Ascending aorta (tissue), 2 donors: ENCODE measurements at regions not wholly inside any gene's neighbourhood (a gene's known extent, or its start where the extent isn't known, plus 50 kb on each side); places are given as distances from the start of the nearest gene placed in this dataset.

Source experiments
- DNase-seq, 2 donors: peaks; one replicate each; pipeline ENCODE4 v3.0.0-alpha.2; 2019; ENCODE audit warnings: low spot score in 2 of 2
- H3K27ac ChIP-seq, 2 donors: fragments of 200-600 bp; sonication (generic); one replicate each; pipeline ENCODE4 v1.5.1; 2016 to 2017; ENCODE audit warnings: mild to moderate bottlenecking in 1 of 2
- H3K27me3 ChIP-seq: fragments of 200-600 bp; sonication (generic); one replicate; pipeline ENCODE4 v1.5.1; 2017
- H3K36me3 ChIP-seq, 2 donors: fragments of 200-600 bp; sonication (generic); one replicate each; pipeline ENCODE4 v1.5.1; 2016
- H3K4me1 ChIP-seq, 2 donors: fragments of 200-600 bp; sonication (generic); one replicate each; pipeline ENCODE4 v1.5.1; 2016 to 2017; ENCODE audit warnings: mild to moderate bottlenecking in 1 of 2
- H3K4me3 ChIP-seq, 2 donors: fragments of 200-600 bp; sonication (generic); one replicate each; pipeline ENCODE4 v1.5.1; 2016 to 2017; ENCODE audit warnings: mild to moderate bottlenecking in 1 of 2
- H3K9me3 ChIP-seq, 2 donors: fragments of 200-600 bp; sonication (generic); one replicate each; pipeline ENCODE4 v1.5.1; 2016
- CTCF ChIP-seq, 3 experiments: fragments of 200-600 bp in 2 of 3; fragments of 450-650 bp in 1 of 3; sonication (generic) in 2 of 3; IDR thresholded peaks; one replicate each; pipeline ENCODE4 v1.5.1; 2016 to 2019; ENCODE audit warnings: antibody characterized with exemption in 3 of 3, mild to moderate bottlenecking in 1 of 3, moderate library complexity in 1 of 3
- intact Hi-C: fragments of 100-400 bp; cut with DNase I; formaldehyde crosslinking; loops from one replicate; pipeline ENCODE4 v1.15.1; 2023

GRCh38 chr9:129453734-129454133 lies 167.2 kb downstream of the C9orf50 start:
- no peak for TF ChIP-seq CTCF (IDR thresholded peaks at IDR 0.05)
- intact Hi-C loops, result no loop called here
- Histone ChIP-seq H3K4me1 (peaks cover 4 to 15% of the 10 kb centered on the region in 2 donors), H3K36me3 (no peaks in the 10 kb centered on the region), H3K27ac (no peak overlapping the region), H3K9me3 (no peaks in the 10 kb centered on the region), H3K27me3 (no peaks in the 10 kb centered on the region), H3K4me3 (no peak overlapping the region)
- DNase-seq, result no peak

- no peaks in the 10 kb centered on the region for H3K36me3 ChIP-seq
- no peaks in the 10 kb centered on the region for H3K27me3 ChIP-seq
- intact Hi-C loops, result no loop called here
- peaks cover 0 to 9% of the 10 kb centered on the region in 2 donors for H3K4me1 ChIP-seq
- TF ChIP-seq CTCF (IDR thresholded peaks at IDR 0.05), result no peak
- H3K9me3 ChIP-seq, result no peaks in the 10 kb centered on the region
- peak overlapping the region; percentile 74 to 75 for H3K27ac ChIP-seq
- no peak for DNase-seq
- H3K4me3 ChIP-seq, result no peak overlapping the region
Observed at GRCh38 chr9:129451669-129452068, 169.2 kb downstream of the C9orf50 start.

GRCh38 chr9:129451089-129451656 lies 169.7 kb downstream of the C9orf50 start:
- no peak for DNase-seq
- Histone ChIP-seq H3K27me3 (no peaks in the 10 kb centered on the region), H3K4me3 (no peak overlapping the region), H3K36me3 (no peaks in the 10 kb centered on the region), H3K9me3 (no peaks in the 10 kb centered on the region), H3K4me1 (peaks cover 0 to 9% of the 10 kb centered on the region in 2 donors), H3K27ac (peak overlapping the region; percentile 74 to 75)
- intact Hi-C loops, result no loop called here
- no peak for TF ChIP-seq CTCF (IDR thresholded peaks at IDR 0.05)

DNA sequence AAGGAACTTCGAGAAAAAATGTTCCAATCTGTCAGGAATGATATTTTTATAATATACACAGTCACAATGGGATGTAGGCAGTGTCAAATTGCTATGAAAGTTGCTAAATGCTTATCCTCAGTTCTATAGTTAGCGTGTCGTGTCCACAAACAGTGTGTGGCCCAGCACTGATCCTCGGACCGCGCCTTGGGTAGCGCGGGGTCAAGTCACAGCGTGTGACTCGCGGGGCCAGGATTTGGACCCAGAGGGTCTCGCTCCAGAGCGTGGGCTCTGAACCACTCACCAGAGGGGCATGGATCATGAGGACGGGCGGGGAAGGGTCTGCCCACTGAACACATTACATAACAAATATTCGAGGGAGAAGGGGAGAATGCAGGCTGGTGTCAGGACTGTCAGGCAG lies 171.8 kb downstream of the C9orf50 start:
- no peak overlapping the region for H3K4me3 ChIP-seq
- TF ChIP-seq CTCF (IDR thresholded peaks at IDR 0.05), result no peak
- intact Hi-C loops, result no loop called here
- no peaks in the 10 kb centered on the region for H3K36me3 ChIP-seq
- H3K27me3 ChIP-seq, result no peaks in the 10 kb centered on the region
- no peak for DNase-seq
- no peak overlapping the region for H3K27ac ChIP-seq
- H3K9me3 ChIP-seq, result no peaks in the 10 kb centered on the region
- peaks cover 0 to 11% of the 10 kb centered on the region in 2 donors for H3K4me1 ChIP-seq

- H3K27ac ChIP-seq, result no peak overlapping the region
- no peak for TF ChIP-seq CTCF (IDR thresholded peaks at IDR 0.05)
- intact Hi-C loops, result no loop called here
- H3K27me3 ChIP-seq, result no peaks in the 10 kb centered on the region
- H3K4me3 ChIP-seq, result no peak overlapping the region
- no peak for DNase-seq
- no peaks in the 10 kb centered on the region for H3K9me3 ChIP-seq
- peaks cover 0 to 23% of the 10 kb centered on the region in 2 donors for H3K4me1 ChIP-seq
- H3K36me3 ChIP-seq, result no peaks in the 10 kb centered on the region
Observed at GRCh38 chr9:129446828-129447550, 173.9 kb downstream of the C9orf50 start.
